IMR-90 (cell line): ENCODE measurements at regions not wholly inside any gene's neighbourhood (a gene's known extent, or its start where the extent isn't known, plus 50 kb on each side); places are given as distances from the start of the nearest gene placed in this dataset.

Source experiments
- ATAC-seq: fragments of 200-7000 bp; cut with Tn5 transposase; 2 replicates; pipeline ENCODE4 v1.9.1; 2020; ENCODE audit warnings: low read depth, mild to moderate bottlenecking, moderate library complexity
- BruUV-seq: library from RNA; stranded (reverse); fragments of 400-500 nt; replicated peaks from 2 replicates; lab custom pipeline; 2021; lab: Mats Ljungman, UMichigan
- CTCF ChIA-PET: fragments of 300-600 bp; formaldehyde crosslinking; extraction: SDS; loops from one replicate; lab custom pipeline; 2021; ENCODE audit warnings: antibody characterized with exemption; lab: Yijun Ruan, JAX
- POLR2A ChIA-PET: fragments of 300-600 bp; sonication (Branson Sonifier 250); formaldehyde crosslinking; loops from one replicate; lab custom pipeline; 2022; ENCODE audit warnings: antibody characterized with exemption; ENCODE audit not compliant: unreplicated experiment; lab: Charles Lee
- DNase-seq: peaks from one replicate; pipeline ENCODE4 v3.0.0; 2013
- H2AFZ ChIP-seq: replicated peaks from 2 replicates; pipeline ENCODE3; 2013; ENCODE audit warnings: low read length, mild to moderate bottlenecking; ENCODE audit not compliant: poor library complexity
- H2AK5ac ChIP-seq: 2 replicates; pipeline ENCODE4 v1.6.1; 2013; ENCODE audit warnings: low read depth, low read length, inconsistent platforms
- H2AK9ac ChIP-seq: replicated peaks from 2 replicates; pipeline ENCODE3; 2013; ENCODE audit warnings: mild to moderate bottlenecking, low read depth, low read length, moderate library complexity; ENCODE audit not compliant: poor library complexity
- H2BK120ac ChIP-seq: 2 replicates; pipeline ENCODE4 v1.6.1; 2013; ENCODE audit warnings: low read depth, low read length, inconsistent platforms
- H2BK15ac ChIP-seq: 3 replicates; pipeline ENCODE4 v1.6.1; 2013; ENCODE audit warnings: low read depth, low read length, inconsistent platforms
- H2BK20ac ChIP-seq: 2 replicates; pipeline ENCODE4 v1.6.1; 2013; ENCODE audit warnings: low read depth, mild to moderate bottlenecking, inconsistent platforms, low read length, moderate library complexity
- H2BK5ac ChIP-seq: 2 replicates; pipeline ENCODE4 v1.6.1; 2013; ENCODE audit warnings: mild to moderate bottlenecking, low read depth, low read length, inconsistent platforms; ENCODE audit not compliant: poor library complexity, severe bottlenecking
- H3K14ac ChIP-seq: replicated peaks from 2 replicates; pipeline ENCODE4 v1.6.1; 2013; ENCODE audit warnings: low read depth, low read length, inconsistent platforms
- H3K18ac ChIP-seq: 2 replicates; pipeline ENCODE4 v1.6.1; 2013; ENCODE audit warnings: low read depth, low read length, control low read depth
- H3K23ac ChIP-seq: 2 replicates; pipeline ENCODE4 v1.6.1; 2013; ENCODE audit warnings: low read depth, low read length, inconsistent platforms
- H3K27ac ChIP-seq: 2 replicates; pipeline ENCODE4 v1.5.1; 2013; ENCODE audit warnings: mild to moderate bottlenecking, control low read depth, low read length; ENCODE audit not compliant: insufficient read depth
- H3K27me3 ChIP-seq: 2 replicates; pipeline ENCODE4 v1.6.1; 2013; ENCODE audit warnings: low read length; ENCODE audit not compliant: control insufficient read depth, insufficient read depth
- H3K36me3 ChIP-seq: 2 replicates; pipeline ENCODE4 v1.6.1; 2013; ENCODE audit warnings: low read length, mixed read lengths; ENCODE audit not compliant: control insufficient read depth, insufficient read depth
- H3K4ac ChIP-seq: 2 replicates; pipeline ENCODE4 v1.6.1; 2013; ENCODE audit warnings: low read depth, low read length, inconsistent platforms
- H3K4me1 ChIP-seq: 2 replicates; pipeline ENCODE4 v1.6.1; 2013; ENCODE audit warnings: low read length, mixed read lengths; ENCODE audit not compliant: control insufficient read depth, insufficient read depth
- H3K4me2 ChIP-seq: 2 replicates; pipeline ENCODE4 v1.6.1; 2013; ENCODE audit warnings: low read depth, mild to moderate bottlenecking, control low read depth, low read length, moderate library complexity
- H3K4me3 ChIP-seq: 2 replicates; pipeline ENCODE4 v1.5.1; 2013; ENCODE audit warnings: low read depth, mild to moderate bottlenecking, control low read depth, low read length, moderate library complexity; ENCODE audit not compliant: insufficient read depth
- H3K56ac ChIP-seq: 2 replicates; pipeline ENCODE4 v1.6.1; 2013; ENCODE audit warnings: low read length, inconsistent platforms; ENCODE audit not compliant: insufficient read depth; ENCODE audit errors: extremely low read depth
- H3K79me1 ChIP-seq, 2 experiments: 2 replicates each; pipeline ENCODE4 v1.6.1; 2013; ENCODE audit warnings: low read length in 2 of 2, inconsistent platforms in 1 of 2, low read depth in 1 of 2
- H3K9ac ChIP-seq: 2 replicates; pipeline ENCODE4 v1.6.1; 2013; ENCODE audit warnings: low read depth, low read length, control low read depth
- H3K9me1 ChIP-seq: 2 replicates; pipeline ENCODE4 v1.6.1; 2013; ENCODE audit warnings: low read length, inconsistent platforms; ENCODE audit not compliant: insufficient read depth
- H3K9me3 ChIP-seq: 2 replicates; pipeline ENCODE4 v1.6.1; 2013; ENCODE audit warnings: low read length; ENCODE audit not compliant: control insufficient read depth, insufficient read depth
- H4K20me1 ChIP-seq: 2 replicates; pipeline ENCODE4 v1.6.1; 2013; ENCODE audit warnings: low read length, inconsistent platforms; ENCODE audit not compliant: insufficient read depth
- H4K5ac ChIP-seq: 2 replicates; pipeline ENCODE4 v1.6.1; 2013; ENCODE audit warnings: mild to moderate bottlenecking, low read depth, low read length, control low read depth
- H4K8ac ChIP-seq, 2 experiments: 2 replicates each; pipeline ENCODE4 v1.6.1; 2013; ENCODE audit warnings: low read depth in 2 of 2, low read length in 2 of 2, control low read depth in 1 of 2, inconsistent platforms in 1 of 2
- H4K91ac ChIP-seq: 2 replicates; pipeline ENCODE4 v1.6.1; 2013; ENCODE audit warnings: low read depth, low read length, inconsistent platforms; ENCODE audit not compliant: insufficient read depth
- BHLHE40 ChIP-seq: fragments of 150-350 bp; IDR thresholded peaks from 2 replicates; pipeline ENCODE4 v1.6.1; 2016; ENCODE audit warnings: mild to moderate bottlenecking, low read depth, low read length
- CEBPB ChIP-seq: IDR thresholded peaks from 2 replicates; pipeline ENCODE4 v1.6.1; 2012; ENCODE audit warnings: low read depth, low read length, improper control_type of control experiment
- CHD1 ChIP-seq: IDR thresholded peaks from 2 replicates; pipeline ENCODE4 v1.6.1; 2012; ENCODE audit warnings: low read depth, low read length, improper control_type of control experiment
- MAFK ChIP-seq: IDR thresholded peaks from 2 replicates; pipeline ENCODE4 v1.6.1; 2012; ENCODE audit warnings: low read depth, low read length, improper control_type of control experiment
- MAZ ChIP-seq: IDR thresholded peaks from 2 replicates; pipeline ENCODE4 v1.6.1; 2012; ENCODE audit warnings: low read depth, mild to moderate bottlenecking, low read length, improper control_type of control experiment, moderate library complexity, borderline replicate concordance
- NFE2L2 ChIP-seq: fragments of 150-350 bp; IDR thresholded peaks from 2 replicates; pipeline ENCODE4 v1.6.1; 2016; ENCODE audit warnings: low read depth, mild to moderate bottlenecking, low read length
- POLR2A ChIP-seq: IDR thresholded peaks from 2 replicates; pipeline ENCODE4 v1.6.1; 2012; ENCODE audit warnings: mild to moderate bottlenecking, low read depth, low read length
- RAD21 ChIP-seq: IDR thresholded peaks from 2 replicates; pipeline ENCODE4 v1.6.1; 2012; ENCODE audit warnings: low read length, improper control_type of control experiment
- RCOR1 ChIP-seq: IDR thresholded peaks from 2 replicates; pipeline ENCODE4 v1.6.1; 2012; ENCODE audit warnings: mild to moderate bottlenecking, low read length, improper control_type of control experiment; ENCODE audit not compliant: insufficient replicate concordance
- RFX5 ChIP-seq: IDR thresholded peaks from 2 replicates; pipeline ENCODE4 v1.8.0; 2012; ENCODE audit warnings: low read depth, mild to moderate bottlenecking, low read length, moderate library complexity
- SMC3 ChIP-seq: fragments of 150-350 bp; IDR thresholded peaks from 2 replicates; pipeline ENCODE4 v1.6.1; 2016; ENCODE audit warnings: low read depth, mild to moderate bottlenecking, antibody characterized with exemption, low read length, moderate library complexity
- WGBS, 2 experiments: methylation state at CpG; one replicate each; pipeline versions ENCODE4 v1.1.5 to v1.1.7; 2013; ENCODE audit warnings: missing lambda C conversion rate in 2 of 2; ENCODE audit not compliant: insufficient read length in 1 of 2; ENCODE audit errors: extremely low coverage in 2 of 2; 5-methylcytosine and 5-hydroxymethylcytosine counted together
- dilution Hi-C: fragments of 300-500 bp; cut with HindIII; formaldehyde crosslinking; loops from one replicate; pipeline ENCODE4 v1.14.3; 2018; ENCODE audit warnings: low sequenced_read_pairs; ENCODE audit not compliant: unreplicated experiment
- in situ Hi-C: fragments of 300-500 bp; cut with MboI; formaldehyde crosslinking; loops from 3 replicates; pipeline ENCODE4 v1.14.3; 2019; ENCODE audit warnings: low sequenced_read_pairs, inconsistent platforms, mixed read lengths
- intact Hi-C: fragments of 100-400 bp; cut with micrococcal nuclease; formaldehyde crosslinking; loops from 2 replicates; pipeline ENCODE4 v1.10.0; 2022
- TF ChIP-seq, protein P1 (sequence below): fragments of 150-350 bp; IDR thresholded peaks from 2 replicates; pipeline ENCODE4 v1.6.1; 2017; ENCODE audit warnings: mild to moderate bottlenecking, antibody characterized with exemption, low read length, low read depth
- TF ChIP-seq, protein P2 (sequence below): conservative IDR thresholded peaks from 2 replicates; pipeline ENCODE4 v1.5.1; 2012; ENCODE audit warnings: mild to moderate bottlenecking, low read depth, low read length, improper control_type of control experiment

DNA sequence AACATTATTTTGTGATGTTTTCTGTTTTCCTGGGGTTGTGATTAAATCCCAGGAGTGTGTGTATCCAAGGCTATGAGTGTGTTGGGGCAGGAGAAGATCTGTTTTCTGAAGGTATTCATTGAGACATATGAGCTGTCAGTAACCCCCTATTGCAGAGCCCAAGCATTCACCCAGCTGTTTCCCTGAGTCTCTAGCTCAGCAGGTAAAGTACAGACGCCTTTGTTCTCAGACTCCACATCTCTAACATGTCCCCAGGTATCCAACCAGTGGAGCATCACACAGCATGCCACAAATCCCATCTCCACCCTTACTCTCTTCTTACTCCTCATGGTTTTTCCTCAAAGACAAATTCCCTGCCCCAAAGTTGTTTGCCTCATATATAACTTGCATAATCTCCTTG, 213.6 kb downstream of the PCDH20 start:
- Histone ChIP-seq H3K4me3 (no peak overlapping the region), H2BK120ac (no peak overlapping the region), H2AK9ac (no peak overlapping the region), H3K9me1 (no peaks in the 10 kb centered on the region), H2AK5ac (no peak overlapping the region), H4K5ac (no peak overlapping the region), H3K79me1 (no peaks in the 10 kb centered on the region), H4K8ac (no peak overlapping the region), H3K27ac (no peak overlapping the region), H2BK5ac (no peak overlapping the region), H2BK15ac (no peak overlapping the region), H3K9me3 (0 out of 2 replicates have a peak, but pooled peaks cover 2% of the 10 kb centered on the region), H3K4me2 (no peak overlapping the region), H3K4me1 (no peaks in the 10 kb centered on the region), H3K9ac (no peak overlapping the region), H3K56ac (no peak overlapping the region), H3K4ac (no peak overlapping the region), H2AFZ (no peak overlapping the region), H3K36me3 (no peaks in the 10 kb centered on the region), H4K20me1 (no peaks in the 10 kb centered on the region), H3K14ac (no peak overlapping the region), H3K23ac (no peak overlapping the region), H3K27me3 (no peaks in the 10 kb centered on the region), H4K91ac (no peak overlapping the region), H2BK20ac (no peak overlapping the region), H3K18ac (no peak overlapping the region)
- no peak for TF ChIP-seq SMC3
- TF ChIP-seq CHD1, result no peak
- no peak for TF ChIP-seq CEBPB
- TF ChIP-seq RFX5, result no peak
- no peak for TF ChIP-seq RAD21
- no peak for TF ChIP-seq MAZ
- TF ChIP-seq, protein P1, sequence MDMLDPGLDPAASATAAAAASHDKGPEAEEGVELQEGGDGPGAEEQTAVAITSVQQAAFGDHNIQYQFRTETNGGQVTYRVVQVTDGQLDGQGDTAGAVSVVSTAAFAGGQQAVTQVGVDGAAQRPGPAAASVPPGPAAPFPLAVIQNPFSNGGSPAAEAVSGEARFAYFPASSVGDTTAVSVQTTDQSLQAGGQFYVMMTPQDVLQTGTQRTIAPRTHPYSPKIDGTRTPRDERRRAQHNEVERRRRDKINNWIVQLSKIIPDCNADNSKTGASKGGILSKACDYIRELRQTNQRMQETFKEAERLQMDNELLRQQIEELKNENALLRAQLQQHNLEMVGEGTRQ, result no peak
- TF ChIP-seq NFE2L2, result no peak
- no peak for TF ChIP-seq MAFK
- TF ChIP-seq BHLHE40, result no peak
- TF ChIP-seq RCOR1, result no peak
- no peak for TF ChIP-seq POLR2A
- TF ChIP-seq, protein P2, sequence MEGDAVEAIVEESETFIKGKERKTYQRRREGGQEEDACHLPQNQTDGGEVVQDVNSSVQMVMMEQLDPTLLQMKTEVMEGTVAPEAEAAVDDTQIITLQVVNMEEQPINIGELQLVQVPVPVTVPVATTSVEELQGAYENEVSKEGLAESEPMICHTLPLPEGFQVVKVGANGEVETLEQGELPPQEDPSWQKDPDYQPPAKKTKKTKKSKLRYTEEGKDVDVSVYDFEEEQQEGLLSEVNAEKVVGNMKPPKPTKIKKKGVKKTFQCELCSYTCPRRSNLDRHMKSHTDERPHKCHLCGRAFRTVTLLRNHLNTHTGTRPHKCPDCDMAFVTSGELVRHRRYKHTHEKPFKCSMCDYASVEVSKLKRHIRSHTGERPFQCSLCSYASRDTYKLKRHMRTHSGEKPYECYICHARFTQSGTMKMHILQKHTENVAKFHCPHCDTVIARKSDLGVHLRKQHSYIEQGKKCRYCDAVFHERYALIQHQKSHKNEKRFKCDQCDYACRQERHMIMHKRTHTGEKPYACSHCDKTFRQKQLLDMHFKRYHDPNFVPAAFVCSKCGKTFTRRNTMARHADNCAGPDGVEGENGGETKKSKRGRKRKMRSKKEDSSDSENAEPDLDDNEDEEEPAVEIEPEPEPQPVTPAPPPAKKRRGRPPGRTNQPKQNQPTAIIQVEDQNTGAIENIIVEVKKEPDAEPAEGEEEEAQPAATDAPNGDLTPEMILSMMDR, result no peak
- BruUV-seq, result no TSS peak
- dilution Hi-C loops (no loop called here), in situ Hi-C loops (no loop called here), intact Hi-C loops (no loop called here)
- CTCF ChIA-PET, result no interaction called here
- no peak for ATAC-seq
- WGBS, 2 experiments, result no CpG with 5 or more reads among the region's 1 CpG
- POLR2A ChIA-PET, result no interaction called here
- no peak for DNase-seq
